ENCODE measurements at regions not wholly inside any gene's neighbourhood (a gene's known extent, or its start where the extent isn't known, plus 50 kb on each side); places are given as distances from the start of the nearest gene placed in this dataset.
"Not testable (repeated sequence)": the region's sequence is repeated elsewhere in the genome, so short reads cannot be mapped to it uniquely, and the experiment has no call there.

DNA sequence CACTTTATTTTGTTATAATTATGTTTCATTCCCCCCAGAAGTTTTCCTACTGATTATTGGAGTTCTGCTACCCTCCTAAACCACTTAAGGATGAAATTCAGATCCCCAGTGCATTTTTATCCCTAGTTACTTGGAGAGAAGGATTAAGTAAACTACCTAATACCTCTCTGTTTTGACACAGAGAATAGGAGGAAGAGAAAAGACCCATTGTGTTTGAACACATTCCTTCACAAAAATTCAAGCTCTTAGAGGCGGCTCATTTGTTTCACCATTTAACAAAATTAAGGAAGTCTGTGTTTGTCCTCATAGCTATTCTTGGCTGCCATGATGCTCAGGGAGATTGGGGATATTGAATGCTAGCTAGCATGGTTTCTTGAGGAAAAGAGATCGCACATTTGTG, 492.6 kb downstream of the EBF1 start:
- DNase-seq (ENCODE audit: insufficient read length, low spot score) = no peak
- FAIRE-seq = no peak

DNA sequence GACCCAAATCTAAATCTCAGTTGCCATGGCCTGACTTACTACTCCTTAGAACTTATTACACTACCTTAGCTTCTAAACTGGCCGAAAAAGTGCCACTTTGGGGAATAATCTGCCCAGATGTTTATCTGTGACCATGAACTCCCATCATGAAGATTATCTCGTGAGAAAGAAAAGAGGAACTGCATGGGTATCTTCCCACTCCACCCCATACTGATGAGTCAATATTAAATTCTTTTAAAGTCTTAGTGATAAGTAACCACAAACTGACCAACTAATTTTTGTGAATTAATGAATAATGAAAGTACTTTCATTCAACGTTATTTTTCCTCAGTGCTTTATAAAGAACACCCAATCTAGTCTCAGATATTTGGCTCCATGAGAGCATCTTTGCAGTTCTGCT, 493.5 kb downstream of the EBF1 start:
- FAIRE-seq = no peak
- no peak for DNase-seq (ENCODE audit: insufficient read length, low spot score)

DNA sequence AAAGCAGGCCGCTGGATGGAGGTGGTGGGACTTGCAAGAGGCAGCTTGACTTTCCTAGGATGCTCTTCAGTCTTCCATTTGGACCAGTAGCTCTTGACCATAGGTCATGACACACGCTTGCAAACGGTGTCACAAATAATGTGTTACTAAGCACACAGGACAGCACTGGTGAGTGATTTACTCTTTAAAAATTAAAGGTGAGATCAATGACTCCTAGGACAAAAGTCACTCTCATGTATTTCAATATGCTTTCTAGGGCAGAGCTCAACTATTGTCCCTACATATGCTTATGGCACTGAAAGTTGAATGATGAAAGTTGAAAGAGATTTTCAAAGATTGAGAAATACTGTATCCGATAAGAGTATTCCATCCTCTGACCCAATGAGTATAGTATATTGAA, 496.7 kb downstream of the EBF1 start:
- DNase-seq (ENCODE audit: insufficient read length, low spot score) = no peak
- FAIRE-seq = no peak

DNA sequence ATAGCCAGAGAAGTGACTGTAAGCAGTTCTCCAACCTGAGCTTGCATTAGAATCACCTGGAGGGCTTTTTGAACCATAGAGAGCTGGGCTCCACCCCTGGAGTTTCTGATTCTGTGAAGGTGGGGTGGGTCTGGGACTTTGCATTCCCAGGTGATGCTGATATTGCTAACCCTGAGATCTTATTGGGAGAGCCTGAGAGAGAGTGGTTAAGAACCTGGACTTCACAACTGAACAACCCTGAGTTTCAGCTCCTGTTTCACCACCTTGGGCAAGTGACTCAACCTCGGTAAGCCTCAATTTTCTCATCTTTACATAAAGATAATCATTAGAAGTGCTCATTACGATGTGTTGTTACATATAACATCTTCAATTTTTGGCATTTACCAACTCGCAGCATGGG, 498.6 kb downstream of the EBF1 start:
- DNase-seq (ENCODE audit: insufficient read length, low spot score) (no peak), FAIRE-seq (no peak)

DNA sequence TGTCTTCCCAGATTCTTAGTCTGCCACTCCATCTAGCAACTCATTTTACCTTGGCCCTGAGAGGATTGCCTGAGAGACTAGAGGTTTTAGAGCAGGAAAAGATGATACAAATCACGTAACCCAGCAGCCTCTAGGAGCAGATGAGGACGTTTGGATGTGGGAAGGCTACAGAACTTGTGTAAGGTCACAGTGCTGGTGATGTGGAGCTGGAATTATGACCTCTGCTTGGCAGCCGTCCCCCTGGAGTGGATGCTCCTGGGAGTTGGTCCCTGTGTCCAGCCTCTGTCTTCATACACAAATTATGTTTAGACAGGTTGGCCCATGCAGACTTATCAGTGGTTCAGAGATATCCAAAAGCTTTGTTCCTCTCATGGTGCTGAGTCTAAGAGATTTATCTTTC, 499.0 kb downstream of the EBF1 start:
- DNase-seq (ENCODE audit: insufficient read length, low spot score) = no peak
- FAIRE-seq = no peak

DNA sequence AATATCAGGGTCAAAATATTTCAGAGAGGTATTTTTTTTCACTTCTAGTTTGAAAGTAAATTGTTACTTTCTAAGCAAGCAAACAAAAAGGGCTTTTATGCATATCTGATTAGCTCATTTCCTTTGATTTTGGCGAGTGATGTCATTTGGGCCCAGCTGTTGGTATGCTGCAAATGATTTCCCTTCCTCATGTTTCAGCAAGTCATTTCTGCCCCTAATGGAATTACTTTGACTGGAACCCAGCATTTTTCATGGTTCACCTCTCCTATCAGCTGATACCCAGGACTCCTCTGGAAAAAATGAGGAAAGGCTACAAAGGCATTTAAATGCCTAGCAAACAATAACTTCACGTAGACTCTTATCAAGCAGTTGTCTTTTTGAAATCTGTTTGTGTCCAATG, 500.6 kb downstream of the EBF1 start:
- DNase-seq (ENCODE audit: insufficient read length, low spot score) = no peak
- FAIRE-seq = no peak

DNA sequence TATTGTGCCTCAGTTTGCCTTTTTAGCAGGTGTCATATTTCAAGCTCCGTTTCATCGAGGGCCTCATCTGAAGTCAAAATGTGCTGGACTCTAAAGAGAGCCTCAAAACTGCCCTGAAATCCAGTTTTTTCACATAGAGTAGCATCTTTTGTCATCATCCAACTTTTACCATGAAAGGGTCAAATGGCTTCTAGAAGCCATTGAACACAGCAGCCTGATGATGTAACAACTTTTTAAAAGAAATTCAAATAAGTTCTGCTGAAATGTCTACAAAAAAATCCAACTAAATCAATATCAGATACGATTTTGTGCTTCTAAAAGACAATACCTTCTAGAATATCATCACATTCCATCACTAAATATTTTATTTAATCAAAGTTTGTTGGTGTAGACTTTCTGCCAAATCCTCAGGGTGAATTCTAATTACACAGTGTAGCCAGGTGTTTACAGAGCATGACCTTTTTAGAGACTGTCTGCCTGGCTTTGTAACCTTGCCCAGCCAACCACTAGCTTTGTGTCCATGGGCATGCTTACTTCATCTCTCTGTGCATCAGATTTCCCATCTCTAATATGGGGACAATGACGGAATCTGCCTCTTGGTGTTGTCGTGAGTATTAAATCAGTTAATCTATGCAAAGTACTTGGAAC, 505.0 kb downstream of the EBF1 start:
- DNase-seq (ENCODE audit: insufficient read length, low spot score) = no peak

DNA sequence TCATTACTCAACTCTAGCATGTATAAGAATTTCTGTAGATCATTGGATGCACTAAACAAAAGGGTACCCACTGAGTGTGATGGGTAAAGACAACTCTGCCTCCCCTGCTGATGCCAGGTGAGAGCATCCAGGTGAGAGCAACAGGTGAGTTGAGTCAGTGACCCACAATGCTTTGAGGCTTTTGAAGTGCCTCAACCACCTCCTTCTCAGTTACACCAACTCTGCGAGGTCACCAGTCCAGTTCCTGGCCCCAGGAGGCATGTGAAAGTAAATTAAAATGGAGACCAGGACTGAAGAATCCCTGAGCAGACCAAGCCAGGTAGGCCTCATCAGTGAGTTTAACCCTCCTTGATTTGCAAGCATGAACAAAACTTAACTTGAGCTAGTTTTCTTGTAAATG, 505.8 kb downstream of the EBF1 start:
- FAIRE-seq (no peak), DNase-seq (ENCODE audit: insufficient read length, low spot score) (no peak)

More for the DNA sequence above, 505.0 kb downstream of the EBF1 start:
- FAIRE-seq = no peak

DNA sequence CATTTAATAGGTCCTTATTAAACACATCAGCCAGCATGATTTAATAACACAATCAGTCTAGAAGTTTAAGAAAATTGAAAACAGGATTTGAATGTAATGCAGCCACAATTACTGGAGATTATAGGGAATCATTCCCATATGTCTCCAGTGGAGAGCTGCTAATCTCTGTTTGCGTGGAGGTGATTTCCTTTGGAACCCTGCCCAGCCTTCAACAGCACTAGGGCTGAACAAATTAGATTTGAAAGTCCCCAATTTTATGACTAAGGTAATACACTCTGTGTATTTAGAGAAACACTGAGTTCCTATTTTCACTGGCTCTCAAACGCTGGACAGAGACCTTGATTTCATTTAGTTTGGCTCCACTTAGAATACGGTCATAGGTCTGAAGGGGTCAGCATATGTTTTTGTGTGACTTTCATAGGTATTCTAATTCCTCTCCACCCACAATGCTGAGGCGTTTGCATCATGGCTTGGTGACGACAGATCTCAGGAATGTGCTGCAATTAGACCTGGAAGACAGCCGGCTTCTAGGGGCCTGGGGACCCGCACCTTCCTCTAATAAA, 508.3 kb downstream of the EBF1 start:
- FAIRE-seq (no peak), DNase-seq (ENCODE audit: insufficient read length, low spot score) (no peak)

DNA sequence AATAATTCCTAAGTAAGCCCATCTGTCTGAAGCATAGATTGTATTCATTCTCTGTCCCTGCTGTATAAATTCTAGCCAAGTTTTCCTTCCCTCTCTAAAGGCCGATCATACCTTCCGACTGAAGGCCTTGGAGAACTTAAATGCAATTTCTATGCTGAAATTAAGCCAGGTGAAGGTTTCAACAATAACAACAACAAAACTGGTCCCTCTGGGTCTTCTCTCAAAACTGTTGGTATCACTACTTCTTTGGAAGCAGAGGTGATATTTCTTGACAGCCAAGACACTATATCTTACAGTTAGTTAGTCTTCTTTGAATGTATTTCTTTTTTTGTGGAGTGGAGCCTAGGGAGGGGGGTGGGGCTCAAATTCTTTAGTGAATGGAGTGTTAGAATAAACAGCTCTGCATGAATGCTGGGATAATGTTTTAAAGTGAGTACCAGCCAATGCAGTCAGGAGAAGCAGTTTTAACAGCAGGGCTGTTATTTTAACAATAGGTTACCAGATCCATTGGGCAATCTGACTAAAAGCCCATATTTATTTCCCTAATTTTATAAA, 508.9 kb downstream of the EBF1 start:
- DNase-seq (ENCODE audit: insufficient read length, low spot score) (no peak), FAIRE-seq (no peak)

DNA sequence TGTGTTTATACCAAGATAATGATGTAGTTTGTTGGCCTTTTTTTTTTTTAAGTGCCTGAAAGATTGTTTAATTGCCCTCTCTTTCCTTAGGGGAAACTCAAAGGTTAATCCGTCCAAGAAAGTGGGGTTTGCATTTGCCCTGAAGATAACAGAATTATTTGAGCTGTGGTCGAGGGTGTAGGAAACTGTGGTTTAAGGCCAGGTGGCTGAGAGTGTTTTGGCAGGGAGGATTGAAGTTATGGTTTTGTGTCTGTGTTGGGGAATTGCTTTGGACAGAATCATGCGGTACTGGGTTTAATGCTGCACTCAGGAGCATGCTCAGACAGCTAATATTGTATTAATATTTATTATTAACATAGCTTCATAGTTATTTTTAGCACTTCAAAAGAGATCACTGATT, 509.8 kb downstream of the EBF1 start:
- FAIRE-seq (no peak), DNase-seq (ENCODE audit: insufficient read length, low spot score) (no peak)

DNA sequence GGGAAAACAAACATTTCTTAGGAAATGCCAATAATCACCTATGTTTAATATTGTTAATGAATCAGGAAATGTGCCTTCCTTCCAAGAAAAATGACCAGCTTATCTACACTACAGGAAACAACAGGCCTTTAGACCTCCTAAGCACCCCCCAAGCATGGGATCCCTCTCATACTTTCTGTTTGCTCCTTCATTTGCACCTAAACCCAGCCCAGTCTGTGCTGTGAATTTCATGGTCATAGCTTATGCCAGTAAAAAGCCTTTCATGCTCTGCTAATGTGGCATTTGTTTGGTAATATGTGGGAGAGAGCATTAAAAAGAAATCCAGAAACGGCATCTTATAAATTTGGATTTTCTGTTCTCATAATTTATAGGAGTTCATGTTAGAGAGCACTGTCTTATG, 511.1 kb downstream of the EBF1 start:
- FAIRE-seq (no peak), DNase-seq (ENCODE audit: insufficient read length, low spot score) (no peak)

DNA sequence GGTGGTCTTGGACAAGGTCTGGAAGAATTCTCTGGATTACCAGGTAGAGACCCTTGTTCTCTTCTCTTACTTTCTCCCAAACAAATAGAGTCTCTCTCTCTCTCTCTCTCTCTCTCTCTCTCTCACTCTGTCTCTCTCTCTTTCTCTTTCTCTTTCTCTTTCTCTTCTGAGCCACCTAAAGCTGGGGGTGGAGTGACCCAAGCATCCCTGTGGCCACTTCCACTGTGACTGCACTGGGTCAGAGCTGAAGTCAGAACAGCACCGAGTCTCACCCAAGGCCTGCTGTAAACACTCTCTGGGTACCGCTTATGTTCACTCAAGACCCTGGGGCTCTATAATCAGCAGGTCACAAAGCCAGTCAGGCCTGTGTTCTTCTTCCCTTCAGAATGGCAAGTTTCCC, 513.7 kb downstream of the EBF1 start:
- FAIRE-seq = no peak

DNA sequence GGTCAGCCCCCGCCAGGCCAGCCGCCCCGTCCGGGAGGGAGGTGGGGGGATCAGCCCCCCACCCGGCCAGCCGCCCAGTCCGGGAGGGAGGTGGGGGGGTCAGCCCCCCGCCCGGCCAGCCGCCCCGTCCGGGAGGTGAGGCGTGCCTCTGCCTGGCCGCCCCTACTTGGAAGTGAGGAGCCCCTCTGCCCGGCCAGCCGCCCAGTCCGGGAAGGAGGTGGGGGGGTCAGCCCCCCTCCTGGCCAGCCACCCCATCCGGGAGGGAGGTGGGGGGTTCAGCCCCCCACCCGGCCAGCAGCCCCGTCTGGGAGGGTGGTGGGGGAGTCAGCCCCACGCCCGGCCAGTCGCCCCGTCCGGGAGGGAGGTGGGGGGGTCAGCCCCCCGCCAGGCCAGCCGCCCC, 517.0 kb downstream of the EBF1 start:
- FAIRE-seq = not testable (repeated sequence)

More for the DNA sequence above, 513.7 kb downstream of the EBF1 start:
- no peak for DNase-seq (ENCODE audit: insufficient read length, low spot score)

DNA sequence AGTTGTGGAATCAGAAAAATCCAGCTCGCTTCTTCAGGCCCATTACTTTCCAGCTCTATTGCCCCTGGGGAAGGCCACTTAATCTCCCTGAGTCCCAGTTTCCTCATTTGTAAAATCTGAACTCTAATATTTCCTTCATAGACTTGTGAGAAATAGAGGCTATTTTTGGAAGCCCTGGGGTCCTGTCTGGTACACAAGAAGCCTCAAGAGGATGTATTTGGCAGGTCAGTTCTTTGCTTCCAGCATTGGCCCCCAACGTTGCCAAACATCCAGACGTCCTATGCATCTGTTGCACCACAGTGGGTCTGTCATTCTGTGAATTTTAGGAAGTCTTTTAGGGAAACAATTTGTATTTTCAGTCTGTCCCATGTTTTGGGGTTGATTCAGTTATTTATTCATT, 525.9 kb downstream of the EBF1 start:
- FAIRE-seq (no peak), DNase-seq (ENCODE audit: insufficient read length, low spot score) (no peak)

More for the DNA sequence above, 517.0 kb downstream of the EBF1 start:
- DNase-seq (ENCODE audit: insufficient read length, low spot score) = not testable (repeated sequence)

DNA sequence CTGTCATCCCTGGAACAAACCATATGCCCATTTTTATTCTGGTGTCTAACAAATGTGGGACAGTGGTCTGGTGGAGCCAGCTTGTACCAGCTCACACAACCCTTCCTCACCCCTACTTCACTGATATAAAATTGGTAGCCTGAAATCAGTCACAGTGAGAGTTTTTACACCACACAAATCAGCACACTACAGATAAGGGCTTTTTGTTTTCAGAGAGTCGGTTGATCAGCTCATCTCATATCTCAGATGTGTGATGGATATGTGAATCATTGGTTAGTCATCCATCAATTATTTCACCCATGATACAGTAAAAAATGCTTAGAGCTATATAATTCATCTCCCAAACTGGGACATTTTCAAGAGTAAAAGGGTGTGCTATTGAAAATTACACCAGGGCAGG, 529.2 kb downstream of the EBF1 start:
- DNase-seq (ENCODE audit: insufficient read length, low spot score) = no peak
- FAIRE-seq = peak; percentile 46

DNA sequence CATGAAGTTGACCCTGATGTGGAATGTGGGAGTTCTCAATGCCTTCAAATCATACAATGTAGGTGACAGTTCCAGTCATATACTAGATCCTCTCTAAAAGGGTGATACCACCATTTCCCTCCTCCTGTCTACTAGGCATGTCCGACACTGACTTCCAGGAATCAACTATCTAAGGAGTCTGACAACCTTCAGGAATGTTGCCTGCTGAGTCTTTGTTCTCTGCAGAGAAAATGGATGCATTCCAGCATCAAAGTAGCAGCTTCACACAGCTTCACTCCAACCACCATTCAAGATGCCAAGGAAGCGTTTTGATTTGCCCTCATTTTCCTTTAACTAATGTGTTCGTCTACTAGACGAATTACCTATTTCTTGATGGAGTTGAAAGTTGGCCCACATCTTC, 530.2 kb downstream of the EBF1 start:
- DNase-seq (ENCODE audit: insufficient read length, low spot score) (no peak), FAIRE-seq (no peak)

DNA sequence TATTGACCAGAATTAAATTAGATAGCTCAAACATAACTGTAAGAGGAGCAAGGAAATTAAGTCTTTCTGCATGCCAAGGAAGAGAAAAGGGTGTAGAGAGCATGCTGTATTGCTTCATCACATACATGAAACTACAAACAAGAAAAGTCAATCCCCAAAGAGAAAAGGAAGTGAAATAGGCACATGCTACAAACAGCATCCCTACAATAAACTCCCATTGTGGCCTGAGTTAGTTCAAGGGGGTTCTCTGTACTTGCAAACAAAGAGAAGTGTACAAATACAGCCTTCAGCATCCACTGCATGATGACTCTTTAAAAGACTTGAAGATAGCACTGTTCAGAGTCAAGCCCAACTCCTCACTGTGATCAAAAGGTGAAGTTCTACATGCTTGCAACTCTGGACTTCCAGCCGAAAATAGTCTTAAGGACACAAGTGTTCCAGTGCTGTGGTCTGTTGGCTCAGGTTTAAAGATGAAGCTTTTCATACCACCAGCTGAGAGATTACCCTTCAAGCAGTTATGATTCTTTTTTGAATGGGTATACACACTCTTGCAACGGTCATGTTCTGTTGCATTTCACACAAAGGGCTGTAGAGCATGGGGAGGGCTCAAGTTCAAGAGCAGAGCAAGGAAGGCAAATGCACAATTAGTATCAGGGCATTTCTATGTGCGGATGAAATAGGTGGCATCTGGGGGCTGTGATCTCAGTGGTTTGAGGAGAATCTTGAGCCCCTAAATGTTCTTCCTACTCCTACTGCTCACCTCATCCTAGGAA, 534.5 kb downstream of the EBF1 start:
- DNase-seq (ENCODE audit: insufficient read length, low spot score) = no peak

DNA sequence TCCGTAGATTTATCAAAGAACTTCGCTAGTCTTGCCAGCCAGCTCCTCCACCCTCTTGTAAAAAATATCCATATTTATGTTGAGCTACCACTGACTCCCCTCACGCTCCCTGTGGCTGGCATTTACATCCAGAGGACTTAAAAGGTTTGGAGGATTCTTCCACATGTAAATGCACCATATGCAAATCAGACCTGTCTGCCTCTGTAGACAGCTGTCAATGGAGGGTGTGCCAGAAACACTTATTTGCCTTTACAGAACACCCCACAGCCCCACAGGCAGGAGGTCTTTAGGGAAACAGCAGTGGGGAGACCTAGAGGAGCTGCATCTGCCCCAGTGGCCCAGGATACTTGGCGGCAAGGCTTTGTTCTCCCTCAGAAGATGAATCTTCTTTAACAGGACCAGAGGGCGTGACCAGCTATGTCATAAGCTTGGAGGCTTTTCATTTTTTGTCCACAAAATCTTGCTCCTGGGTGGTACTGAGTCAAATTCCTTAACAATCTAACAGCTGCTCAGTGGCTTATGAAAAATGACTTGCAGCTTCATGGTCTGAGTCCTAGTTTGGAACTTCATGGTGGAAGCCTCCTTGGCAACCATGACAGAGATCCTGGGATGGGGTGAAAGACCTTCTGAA, 535.8 kb downstream of the EBF1 start:
- DNase-seq (ENCODE audit: insufficient read length, low spot score) (no peak), FAIRE-seq (no peak)

More for the DNA sequence above, 534.5 kb downstream of the EBF1 start:
- FAIRE-seq = no peak

DNA sequence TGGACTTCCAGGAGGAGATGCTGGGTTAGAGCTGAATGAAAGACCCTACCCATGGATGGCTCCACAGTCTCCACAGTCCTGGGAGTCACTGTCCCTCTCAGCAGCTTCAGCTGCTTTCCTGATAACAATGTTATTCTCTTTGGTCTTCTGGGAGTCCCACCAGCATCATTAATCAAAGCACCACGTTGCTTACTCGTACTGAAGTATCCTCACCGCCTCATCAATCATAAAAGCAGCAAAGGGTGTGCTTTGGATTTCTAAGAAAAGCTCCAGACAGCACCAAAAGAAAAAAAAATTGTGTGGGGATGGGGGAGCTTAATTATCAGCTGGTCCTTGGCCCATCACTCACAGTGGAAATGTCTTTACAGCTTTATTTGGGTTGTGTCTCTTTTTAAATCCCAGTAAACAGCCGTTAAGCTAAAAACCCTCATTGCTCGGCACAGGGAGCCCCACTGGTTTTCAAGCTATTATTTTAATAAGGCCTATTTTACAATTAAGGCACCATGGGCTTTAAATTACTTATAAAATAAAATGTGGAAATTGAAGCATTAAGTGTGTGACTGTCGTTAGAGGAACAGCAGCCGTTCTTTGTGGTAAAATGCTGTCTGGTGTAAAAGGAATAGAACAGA, 538.0 kb downstream of the EBF1 start:
- FAIRE-seq = no peak

DNA sequence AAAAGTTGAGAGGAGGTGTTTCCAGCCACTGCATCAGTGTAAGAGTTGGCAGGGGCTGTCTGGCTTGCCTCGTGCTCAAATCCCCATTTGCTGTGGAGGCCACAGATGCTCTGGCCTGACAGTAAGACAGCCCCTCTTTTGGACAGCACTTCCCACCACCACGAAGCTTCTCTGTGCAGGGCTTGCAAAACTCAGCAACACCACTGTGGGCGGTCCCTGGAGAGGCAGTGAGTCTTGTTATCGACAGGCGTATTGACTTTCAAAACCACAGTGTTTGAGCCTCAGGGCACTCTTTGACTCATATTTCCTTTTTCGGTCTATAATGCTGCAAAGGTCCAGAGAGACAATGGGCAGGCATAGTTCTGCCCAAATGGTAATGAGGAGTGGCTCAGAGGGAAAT, 539.5 kb downstream of the EBF1 start:
- FAIRE-seq = no peak
- no peak for DNase-seq (ENCODE audit: insufficient read length, low spot score)

More for the DNA sequence above, 538.0 kb downstream of the EBF1 start:
- DNase-seq (ENCODE audit: insufficient read length, low spot score) = no peak
